Esophagus squamous epithelium (tissue), 5 donors: ENCODE measurements at regions not wholly inside any gene's neighbourhood (a gene's known extent, or its start where the extent isn't known, plus 50 kb on each side); places are given as distances from the start of the nearest gene placed in this dataset.

Experiments used
- DNase-seq: peaks from one replicate; lab custom pipeline; 2025; lab: John Stamatoyannopoulos, UW
- H3K27ac ChIP-seq, 4 donors: fragments of 200-600 bp; sonication (generic); one replicate each; pipeline ENCODE4 v1.5.1; 2016 to 2019; ENCODE audit warnings: mild to moderate bottlenecking in 1 of 4
- H3K27me3 ChIP-seq, 4 donors: fragments of 200-600 bp; sonication (generic); 1 replicate in 3 of 4; 2 replicates in 1 of 4; pipeline versions ENCODE4 v1.5.1 to v1.6.0; 2017 to 2021; ENCODE audit warnings: antibody characterized with exemption in 1 of 4
- H3K36me3 ChIP-seq, 3 donors: fragments of 200-600 bp; sonication (generic); one replicate each; pipeline ENCODE4 v1.5.1; 2016 to 2019
- H3K4me1 ChIP-seq, 3 donors: fragments of 200-600 bp; sonication (generic); one replicate each; pipeline ENCODE4 v1.5.1; 2017 to 2019
- H3K4me3 ChIP-seq, 4 donors: fragments of 200-600 bp; sonication (generic); 1 replicate in 3 of 4; 2 replicates in 1 of 4; pipeline ENCODE4 v1.5.1; 2016 to 2019; ENCODE audit warnings: mild to moderate bottlenecking in 2 of 4, moderate library complexity in 1 of 4
- H3K9me3 ChIP-seq, 3 donors: fragments of 200-600 bp; sonication (generic); one replicate each; pipeline ENCODE4 v1.5.1; 2016 to 2019
- POLR2A ChIP-seq, 4 donors: fragments of 450-650 bp; IDR thresholded peaks; one replicate each; pipeline ENCODE4 v1.6.1; 2017; ENCODE audit warnings: antibody characterized with exemption in 4 of 4, mild to moderate bottlenecking in 4 of 4, moderate library complexity in 3 of 4
- WGBS, 2 donors: methylation state at CpG; one replicate each; pipeline ENCODE4 v1.1.5; 2018; 5-methylcytosine and 5-hydroxymethylcytosine counted together
- intact Hi-C: fragments of 100-400 bp; cut with DNase I; formaldehyde crosslinking; loops from one replicate; pipeline ENCODE4 v1.15.0; 2022
- TF ChIP-seq, protein P1 (sequence below), 6 experiments: fragments of 450-650 bp in 4 of 6; fragments of 200-600 bp in 2 of 6; sonication (generic) in 2 of 6; IDR thresholded peaks; one replicate each; pipeline ENCODE4 v1.5.1; 2016 to 2019; ENCODE audit warnings: antibody characterized with exemption in 6 of 6, mild to moderate bottlenecking in 4 of 6, moderate library complexity in 4 of 6
- donor health status: DM: yes; HTN: yes; CAD: no.

DNA sequence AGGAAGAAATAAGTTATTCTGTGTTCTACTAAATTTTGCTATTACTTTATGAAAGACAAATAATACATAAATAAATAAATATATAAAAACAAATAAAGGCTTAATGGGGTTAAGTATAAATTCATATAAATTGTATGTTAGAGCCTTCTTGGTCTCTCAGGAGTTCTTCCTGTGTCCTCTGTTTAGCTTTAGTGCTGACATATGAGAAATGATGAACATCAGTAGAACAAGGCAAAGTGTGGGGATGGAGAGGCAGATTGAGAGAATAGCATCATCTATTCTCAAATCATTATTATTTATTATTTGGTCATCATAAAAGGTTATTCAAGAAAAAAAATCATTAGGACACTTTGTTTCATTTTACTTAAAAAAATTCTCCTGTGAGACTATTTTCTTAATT lies 468.1 kb upstream of the CHST9 start:
- intact Hi-C loops = no loop called here
- TF ChIP-seq, protein P1, sequence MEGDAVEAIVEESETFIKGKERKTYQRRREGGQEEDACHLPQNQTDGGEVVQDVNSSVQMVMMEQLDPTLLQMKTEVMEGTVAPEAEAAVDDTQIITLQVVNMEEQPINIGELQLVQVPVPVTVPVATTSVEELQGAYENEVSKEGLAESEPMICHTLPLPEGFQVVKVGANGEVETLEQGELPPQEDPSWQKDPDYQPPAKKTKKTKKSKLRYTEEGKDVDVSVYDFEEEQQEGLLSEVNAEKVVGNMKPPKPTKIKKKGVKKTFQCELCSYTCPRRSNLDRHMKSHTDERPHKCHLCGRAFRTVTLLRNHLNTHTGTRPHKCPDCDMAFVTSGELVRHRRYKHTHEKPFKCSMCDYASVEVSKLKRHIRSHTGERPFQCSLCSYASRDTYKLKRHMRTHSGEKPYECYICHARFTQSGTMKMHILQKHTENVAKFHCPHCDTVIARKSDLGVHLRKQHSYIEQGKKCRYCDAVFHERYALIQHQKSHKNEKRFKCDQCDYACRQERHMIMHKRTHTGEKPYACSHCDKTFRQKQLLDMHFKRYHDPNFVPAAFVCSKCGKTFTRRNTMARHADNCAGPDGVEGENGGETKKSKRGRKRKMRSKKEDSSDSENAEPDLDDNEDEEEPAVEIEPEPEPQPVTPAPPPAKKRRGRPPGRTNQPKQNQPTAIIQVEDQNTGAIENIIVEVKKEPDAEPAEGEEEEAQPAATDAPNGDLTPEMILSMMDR (IDR thresholded peaks at IDR 0.05) = no peak
- TF ChIP-seq POLR2A (IDR thresholded peaks at IDR 0.05) = no peak

DNA sequence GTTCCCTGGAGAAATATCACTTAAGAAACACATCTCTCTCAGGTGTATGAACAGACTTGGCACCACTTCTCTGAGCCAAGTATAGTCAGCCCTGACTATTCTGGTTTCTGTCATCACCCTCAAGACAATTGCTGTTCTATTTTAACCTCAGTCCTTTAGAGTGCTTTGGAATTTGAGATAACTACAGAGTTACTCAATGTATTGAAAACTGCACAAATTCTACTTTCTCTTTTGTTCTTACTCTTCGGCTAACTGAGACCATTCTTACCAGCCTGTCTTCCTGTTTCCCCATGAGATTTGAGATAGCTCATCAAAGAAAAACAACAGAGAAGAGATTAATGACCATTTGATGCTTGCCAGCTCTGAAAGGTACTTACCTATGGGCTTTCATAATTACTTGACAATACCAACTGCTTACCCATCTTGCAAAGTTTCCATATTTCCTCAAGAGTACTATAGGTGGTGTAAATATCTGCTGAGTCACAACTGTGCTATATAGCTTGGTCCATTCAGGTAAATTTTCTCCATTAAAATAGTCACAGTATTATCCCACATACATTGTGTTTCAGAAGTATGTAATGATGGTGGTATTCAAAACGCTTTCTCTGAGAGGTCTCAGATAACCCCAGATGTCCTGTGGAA lies 467.5 kb upstream of the CHST9 start:
- Histone ChIP-seq H3K27ac (no peak overlapping the region), H3K4me3 (no peak overlapping the region), H3K4me1 (no peaks in the 10 kb centered on the region), H3K9me3 (no peaks in the 10 kb centered on the region), H3K36me3 (no peaks in the 10 kb centered on the region), H3K27me3 (no peaks in the 10 kb centered on the region)
- TF ChIP-seq, protein P1 (IDR thresholded peaks at IDR 0.05) = no peak
- no peak for TF ChIP-seq POLR2A (IDR thresholded peaks at IDR 0.05)
- intact Hi-C loops = no loop called here
- no peak for DNase-seq
- 53 to 60% methylated on average over 2 of the region's 2 CpGs for WGBS, 2 donors

More for the DNA sequence above, 468.1 kb upstream of the CHST9 start:
- Histone ChIP-seq H3K27ac (no peak overlapping the region), H3K4me3 (no peak overlapping the region), H3K36me3 (no peaks in the 10 kb centered on the region), H3K4me1 (no peaks in the 10 kb centered on the region), H3K9me3 (no peaks in the 10 kb centered on the region), H3K27me3 (no peaks in the 10 kb centered on the region)
- DNase-seq = no peak

DNA sequence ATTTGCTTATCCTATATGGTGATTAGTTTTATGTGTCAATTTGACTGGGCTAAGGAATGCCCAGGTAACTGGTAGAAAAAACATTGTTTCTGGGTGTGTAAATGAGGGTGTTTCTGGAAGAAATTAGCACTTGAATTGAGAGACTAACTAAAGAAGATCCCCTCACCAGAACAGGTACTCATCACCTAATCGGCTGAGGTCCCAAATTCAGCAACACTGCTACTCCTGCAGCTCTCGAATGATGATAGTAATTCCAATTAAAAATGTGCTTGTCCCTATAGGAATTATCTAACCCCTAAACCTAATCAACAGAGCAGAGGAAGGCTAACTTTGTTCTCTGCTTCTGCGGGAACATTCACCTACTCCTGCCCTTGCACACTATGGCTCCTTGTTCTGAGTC lies 464.5 kb upstream of the CHST9 start:
- H3K4me3 ChIP-seq = no peak overlapping the region
- no peaks in the 10 kb centered on the region for H3K9me3 ChIP-seq
- no peaks in the 10 kb centered on the region for H3K4me1 ChIP-seq
- intact Hi-C loops = no loop called here
- no peak overlapping the region for H3K27ac ChIP-seq
- DNase-seq = no peak
- WGBS, 2 donors = 67 to 71% methylated on average over 3 of the region's 3 CpGs
- no peaks in the 10 kb centered on the region for H3K36me3 ChIP-seq
- no peaks in the 10 kb centered on the region for H3K27me3 ChIP-seq
- no peak for TF ChIP-seq POLR2A (IDR thresholded peaks at IDR 0.05)
- TF ChIP-seq, protein P1 (IDR thresholded peaks at IDR 0.05) = no peak

DNA sequence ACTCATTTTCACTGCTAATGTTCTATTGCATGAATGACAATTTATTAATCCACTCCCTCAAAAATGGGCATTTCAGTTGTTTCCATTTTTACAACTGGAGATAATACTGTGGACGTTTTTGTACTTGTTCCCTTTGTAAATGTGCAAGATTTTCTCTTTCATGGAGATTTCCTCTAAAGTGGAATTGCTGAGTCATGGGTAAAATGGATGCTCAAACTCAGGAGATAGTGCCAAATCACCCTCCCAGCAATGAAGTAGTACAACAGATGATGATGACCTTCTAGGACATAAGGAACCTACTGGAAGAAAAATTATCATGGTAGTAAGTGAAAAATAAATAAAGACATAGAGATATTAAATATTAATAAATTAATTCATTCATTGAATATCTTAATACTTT lies 460.8 kb upstream of the CHST9 start:
- 6 to 7% methylated on average over 1 of the region's 1 CpG for WGBS, 2 donors
- TF ChIP-seq, protein P1 (IDR thresholded peaks at IDR 0.05) = no peak
- no peak for TF ChIP-seq POLR2A (IDR thresholded peaks at IDR 0.05)
- H3K27ac ChIP-seq = no peak overlapping the region
- intact Hi-C loops = no loop called here
- no peaks in the 10 kb centered on the region for H3K27me3 ChIP-seq
- no peaks in the 10 kb centered on the region for H3K36me3 ChIP-seq
- no peak for DNase-seq
- no peaks in the 10 kb centered on the region for H3K4me1 ChIP-seq
- no peak overlapping the region for H3K4me3 ChIP-seq
- no peaks in the 10 kb centered on the region for H3K9me3 ChIP-seq

DNA sequence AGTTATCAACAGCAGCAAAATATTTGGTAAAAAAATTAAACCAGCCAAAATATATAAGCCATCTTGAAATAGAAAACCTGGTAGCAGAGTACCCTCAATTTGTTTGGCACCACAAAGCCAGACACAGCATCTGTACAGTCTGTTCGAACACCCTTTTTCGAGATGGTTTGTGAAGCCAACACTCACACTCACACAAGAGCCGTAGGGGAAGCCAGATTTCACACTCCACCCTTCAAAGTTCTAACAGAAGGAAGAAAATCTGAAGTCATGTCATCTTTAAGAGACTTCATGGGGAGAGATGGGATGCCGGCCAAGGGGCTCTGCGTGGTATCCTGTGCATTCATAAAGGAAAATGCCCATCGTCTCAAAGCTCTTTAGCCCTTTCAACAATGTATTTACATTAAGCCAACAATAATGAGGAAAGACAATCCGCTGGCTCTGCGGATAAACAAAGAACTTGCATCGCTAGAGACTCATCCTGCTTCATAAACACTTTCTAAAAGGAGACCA lies 451.5 kb upstream of the CHST9 start:
- Histone ChIP-seq H3K27ac (no peak overlapping the region), H3K27me3 (no peaks in the 10 kb centered on the region), H3K9me3 (no peaks in the 10 kb centered on the region), H3K4me1 (no peaks in the 10 kb centered on the region), H3K4me3 (no peak overlapping the region), H3K36me3 (no peaks in the 10 kb centered on the region)
- intact Hi-C loops = no loop called here
- DNase-seq = no peak
- 63 to 77% methylated on average over 8 to 9 of the region's 9 CpGs for WGBS, 2 donors
- no peak for TF ChIP-seq POLR2A (IDR thresholded peaks at IDR 0.05)
- TF ChIP-seq, protein P1 (IDR thresholded peaks at IDR 0.05) = no peak
